ENCODE measurements at regions not wholly inside any gene's neighbourhood (a gene's known extent, or its start where the extent isn't known, plus 50 kb on each side); places are given as distances from the start of the nearest gene placed in this dataset.

DNA sequence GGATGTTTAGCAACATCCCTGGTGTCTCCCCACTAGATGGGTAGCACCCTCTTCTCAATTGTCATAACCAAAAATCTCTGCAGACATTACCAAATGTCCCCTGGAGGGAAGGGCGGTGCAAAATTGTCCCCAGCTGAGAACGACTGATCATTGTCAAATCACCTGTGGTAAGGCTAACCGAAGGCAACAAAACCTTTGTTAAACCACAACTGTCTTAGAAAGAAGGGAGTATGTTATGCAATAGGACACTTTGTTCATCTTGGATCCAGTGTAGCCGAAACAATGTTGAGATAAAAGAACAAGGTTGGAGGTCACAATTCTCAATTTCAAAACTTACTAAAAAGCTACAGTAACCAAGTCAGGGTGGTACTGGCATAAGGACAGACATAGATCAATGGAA, 50.3 kb upstream of the ST3GAL5 start:
- DNase-seq: no peak
